Natural killer cell (primary cell): ENCODE measurements at regions not wholly inside any gene's neighbourhood (a gene's known extent, or its start where the extent isn't known, plus 50 kb on each side); places are given as distances from the start of the nearest gene placed in this dataset.

ENCODE experiments used
- ATAC-seq, 3 donors: fragments of 150-1000 bp in 2 of 3; fragments of 200-7000 bp in 1 of 3; cut with Tn5 transposase; 1 replicate in 1 of 3; 2 replicates in 2 of 3; pipeline ENCODE4 v1.10.0; 2021; ENCODE audit warnings: mild to moderate bottlenecking in 2 of 3, moderate library complexity in 2 of 3
- DNase-seq, 2 donors: peaks; one replicate each; pipeline versions ENCODE4 v3.0.0 to v3.0.0-alpha.2; 2013 to 2021; ENCODE audit warnings: mixed read lengths in 1 of 2
- H3K27ac ChIP-seq: one replicate; pipeline ENCODE4 v1.5.1; 2013; ENCODE audit warnings: mild to moderate bottlenecking, low read length
- H3K27me3 ChIP-seq: one replicate; pipeline ENCODE4 v1.6.1; 2013; ENCODE audit warnings: low read length; ENCODE audit not compliant: control insufficient read depth, insufficient read depth
- H3K36me3 ChIP-seq: one replicate; pipeline ENCODE4 v1.6.1; 2013; ENCODE audit warnings: low read length; ENCODE audit not compliant: control insufficient read depth, insufficient read depth
- H3K4me1 ChIP-seq: one replicate; pipeline ENCODE4 v1.6.1; 2013; ENCODE audit warnings: low read length; ENCODE audit not compliant: control insufficient read depth, insufficient read depth
- H3K4me3 ChIP-seq: one replicate; pipeline ENCODE4 v1.5.1; 2013; ENCODE audit warnings: low read length
- H3K9me3 ChIP-seq: one replicate; pipeline ENCODE4 v1.6.1; 2013; ENCODE audit warnings: low read length; ENCODE audit not compliant: control insufficient read depth, insufficient read depth
- H3K27ac Mint-ChIP-seq, 2 donors: one replicate each; pipeline ENCODE4 v1.8.0; 2022; ENCODE audit warnings: mild to moderate bottlenecking in 2 of 2, mixed read lengths in 2 of 2, moderate library complexity in 1 of 2
- H3K27me3 Mint-ChIP-seq, 2 donors: one replicate each; pipeline ENCODE4 v1.8.0; 2022; ENCODE audit warnings: low read depth in 2 of 2, mixed read lengths in 2 of 2
- H3K36me3 Mint-ChIP-seq: one replicate; pipeline ENCODE4 v1.8.0; 2022; ENCODE audit warnings: mixed read lengths
- H3K4me1 Mint-ChIP-seq, 2 donors: one replicate each; pipeline ENCODE4 v1.8.0; 2022; ENCODE audit warnings: mixed read lengths in 2 of 2
- H3K4me3 Mint-ChIP-seq: one replicate; pipeline ENCODE4 v1.8.0; 2022; ENCODE audit warnings: mild to moderate bottlenecking, moderate library complexity, mixed read lengths
- H3K9me3 Mint-ChIP-seq, 2 donors: one replicate each; pipeline ENCODE4 v1.8.0; 2022; ENCODE audit warnings: mixed read lengths in 2 of 2
- CTCF ChIP-seq: fragments of 200-600 bp; IDR thresholded peaks from one replicate; pipeline ENCODE4 v1.8.0; 2022; ENCODE audit warnings: antibody characterized with exemption
- WGBS: methylation state at CpG from one replicate; pipeline ENCODE4 v1.1.7; 2013; ENCODE audit warnings: missing lambda C conversion rate; ENCODE audit not compliant: insufficient coverage; 5-methylcytosine and 5-hydroxymethylcytosine counted together
- intact Hi-C: fragments of 100-400 bp; cut with micrococcal nuclease; formaldehyde crosslinking; loops from one replicate; pipeline ENCODE4 v1.14.2; 2022

DNA sequence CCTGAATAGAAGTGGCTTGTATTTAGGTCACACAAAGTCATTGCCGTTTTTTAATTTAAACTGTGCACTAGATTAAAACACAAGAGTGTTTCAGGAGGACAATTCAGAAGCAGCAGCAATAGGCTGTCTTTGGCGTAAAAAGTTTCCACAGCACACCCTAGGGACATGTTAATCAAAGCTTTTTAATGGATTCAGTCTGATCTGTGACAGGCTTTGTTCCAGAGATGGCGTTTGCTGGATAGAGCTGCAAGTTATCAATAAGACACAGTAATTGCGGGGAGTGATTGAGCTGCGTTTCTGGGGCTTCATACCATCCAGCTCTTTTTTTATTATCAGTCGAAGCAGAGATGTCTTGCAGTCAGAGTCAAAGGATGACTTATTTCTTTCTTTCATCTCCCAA is 300.3 kb downstream of the ZNF608 start:
- Mint-ChIP-seq H3K36me3 (no peaks in the 10 kb centered on the region), H3K9me3 (no peaks in the 10 kb centered on the region), H3K27ac (no peak overlapping the region), H3K4me3 (no peak overlapping the region), H3K27me3 (peaks cover 11 to 20% of the 10 kb centered on the region in 2 donors), H3K4me1 (no peaks in the 10 kb centered on the region)
- ATAC-seq (no peak), DNase-seq (no peak)
- Histone ChIP-seq H3K4me1 (no peaks in the 10 kb centered on the region), H3K27me3 (no peaks in the 10 kb centered on the region), H3K9me3 (no peaks in the 10 kb centered on the region), H3K4me3 (no peak overlapping the region), H3K36me3 (no peaks in the 10 kb centered on the region), H3K27ac (no peak overlapping the region)
- intact Hi-C loops: no loop called here
- WGBS: 91% methylated on average over 5 of the region's 6 CpGs
- TF ChIP-seq CTCF: no peak

DNA sequence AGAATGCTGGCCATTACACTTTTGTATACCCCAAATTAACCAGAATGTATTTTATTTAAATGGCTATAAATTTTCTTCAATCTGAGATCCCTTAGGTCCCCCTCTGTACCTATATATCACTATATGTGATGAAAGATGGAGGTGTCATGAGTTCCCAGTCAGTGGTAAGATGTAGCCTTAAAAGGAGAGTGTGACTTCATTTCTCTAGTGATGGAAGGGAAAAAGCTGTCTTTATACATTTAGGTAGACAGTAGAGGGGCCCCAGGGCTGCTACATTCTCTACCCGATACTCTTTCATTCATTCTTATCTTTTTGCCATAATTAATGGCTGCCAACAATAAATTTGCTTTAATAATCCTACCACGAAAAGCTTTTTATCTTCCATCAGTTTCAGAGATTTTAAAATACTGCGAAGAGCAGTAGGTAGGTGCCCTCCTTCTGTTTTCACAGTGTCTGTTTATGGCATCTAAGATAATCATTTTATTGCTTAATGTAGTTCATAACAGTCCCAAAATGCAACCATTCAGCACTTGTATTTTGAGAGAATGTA is 301.3 kb downstream of the ZNF608 start:
- no peaks in the 10 kb centered on the region for H3K36me3 Mint-ChIP-seq
- 97% methylated on average over 3 of the region's 3 CpGs for WGBS
- ATAC-seq (no peak), DNase-seq (no peak)
- H3K27ac Mint-ChIP-seq: no peak overlapping the region
- peaks cover 7 to 20% of the 10 kb centered on the region in 2 donors for H3K27me3 Mint-ChIP-seq
- H3K27ac ChIP-seq: no peak overlapping the region
- no peaks in the 10 kb centered on the region for H3K4me1 Mint-ChIP-seq
- no peak overlapping the region for H3K4me3 Mint-ChIP-seq
- H3K9me3 ChIP-seq: no peaks in the 10 kb centered on the region
- TF ChIP-seq CTCF: no peak
- no peak overlapping the region for H3K4me3 ChIP-seq
- no peaks in the 10 kb centered on the region for H3K4me1 ChIP-seq
- intact Hi-C loops: no loop called here
- H3K27me3 ChIP-seq: no peaks in the 10 kb centered on the region
- H3K36me3 ChIP-seq: no peaks in the 10 kb centered on the region
- H3K9me3 Mint-ChIP-seq: no peaks in the 10 kb centered on the region

- intact Hi-C loops: no loop called here
- 82% methylated on average over 3 of the region's 4 CpGs for WGBS
- Histone ChIP-seq H3K36me3 (no peaks in the 10 kb centered on the region), H3K4me1 (no peaks in the 10 kb centered on the region), H3K27me3 (no peaks in the 10 kb centered on the region), H3K4me3 (no peak overlapping the region), H3K9me3 (no peaks in the 10 kb centered on the region), H3K27ac (no peak overlapping the region)
- Mint-ChIP-seq H3K4me1 (no peaks in the 10 kb centered on the region), H3K36me3 (no peaks in the 10 kb centered on the region), H3K4me3 (no peak overlapping the region), H3K9me3 (no peaks in the 10 kb centered on the region), H3K27ac (no peak overlapping the region), H3K27me3 (peaks cover 7 to 20% of the 10 kb centered on the region in 2 donors)
- no peak for ATAC-seq
- no peak for DNase-seq
- TF ChIP-seq CTCF: no peak
These were observed 302.2 kb downstream of the ZNF608 start for GRCh38 chr5:124444147-124444775.

DNA sequence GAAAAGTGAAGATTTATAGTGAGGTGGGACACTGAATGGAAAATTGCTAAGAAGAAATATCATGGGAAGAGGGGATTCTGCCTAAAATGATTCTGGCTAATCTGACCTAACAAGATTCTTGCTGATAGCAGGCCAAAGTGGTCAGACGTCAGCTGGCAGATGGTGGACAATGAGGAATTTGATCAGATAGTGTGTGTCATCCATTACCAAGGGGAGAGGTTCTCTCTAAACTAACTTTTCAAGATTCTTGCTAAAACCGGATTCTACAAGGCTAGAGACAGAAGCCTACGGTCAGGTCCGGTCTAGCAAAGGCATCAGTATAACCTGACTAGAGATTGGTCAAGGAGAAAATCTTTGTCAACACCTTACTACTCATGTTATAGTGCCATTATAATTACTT is 306.0 kb downstream of the ZNF608 start:
- no peak overlapping the region for H3K4me3 ChIP-seq
- ATAC-seq (no peak), DNase-seq (no peak)
- H3K9me3 ChIP-seq: no peaks in the 10 kb centered on the region
- H3K4me1 ChIP-seq: no peaks in the 10 kb centered on the region
- Mint-ChIP-seq H3K27me3 (peaks cover 2 to 16% of the 10 kb centered on the region in 2 donors), H3K36me3 (no peaks in the 10 kb centered on the region), H3K4me1 (no peaks in the 10 kb centered on the region), H3K4me3 (no peak overlapping the region), H3K27ac (no peak overlapping the region), H3K9me3 (no peaks in the 10 kb centered on the region)
- H3K36me3 ChIP-seq: no peaks in the 10 kb centered on the region
- TF ChIP-seq CTCF: no peak
- no peaks in the 10 kb centered on the region for H3K27me3 ChIP-seq
- WGBS: 87% methylated on average over 4 of the region's 4 CpGs
- intact Hi-C loops: no loop called here
- no peak overlapping the region for H3K27ac ChIP-seq
